ENCODE measurements at regions not wholly inside any gene's neighbourhood (a gene's known extent, or its start where the extent isn't known, plus 50 kb on each side); places are given as distances from the start of the nearest gene placed in this dataset.

DNA sequence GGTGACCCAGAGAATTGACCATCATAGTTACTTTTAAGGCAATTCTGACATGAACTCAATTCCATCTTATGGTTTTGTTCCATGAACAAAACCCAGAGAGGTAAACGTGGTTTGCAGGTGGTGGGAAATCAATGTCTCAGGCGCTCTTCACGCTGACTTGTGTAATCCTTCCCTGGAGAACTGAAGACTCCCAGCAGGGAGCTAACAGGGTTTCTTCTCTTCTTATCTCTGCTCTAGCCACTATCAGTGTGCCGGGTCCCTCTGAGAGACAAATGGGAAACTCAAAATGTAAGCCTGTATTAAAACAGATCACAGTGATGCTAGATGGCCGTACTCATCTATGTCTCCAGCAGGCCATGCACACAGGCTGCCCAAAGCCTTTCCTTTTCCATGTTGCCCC, 57.6 kb upstream of the ARGLU1 start:
- Histone ChIP-seq H3K27me3 (ENCODE audit: insufficient read depth, low read depth, low read length) (no peaks in the 10 kb centered on the region), H3K9me3 (ENCODE audit: low read length) (no peaks in the 10 kb centered on the region), H3K4me2 (ENCODE audit: low read length) (no peak overlapping the region), H3K27ac (ENCODE audit: low read length) (no peak overlapping the region), H3K9ac (ENCODE audit: low read length) (no peak overlapping the region), H3K4me3 (ENCODE audit: low read length) (no peak overlapping the region), H3K36me3 (ENCODE audit: insufficient read depth, low read length) (no peaks in the 10 kb centered on the region), H3K79me2 (replicated peaks; ENCODE audit: insufficient read depth, low read length) (no peaks in the 10 kb centered on the region), H2AFZ (ENCODE audit: low read depth, low read length) (no peak overlapping the region), H3K9me2 (ENCODE audit: insufficient read depth, low read length) (no peaks in the 10 kb centered on the region), H3F3A (ENCODE audit: insufficient read depth, low read length, poor library complexity, severe bottlenecking) (no peaks in the 10 kb centered on the region), H4K20me1 (ENCODE audit: insufficient read depth) (no peaks in the 10 kb centered on the region)
- TF ChIP-seq TAF1 (IDR thresholded peaks at IDR 0.05; ENCODE audit: low read depth) (no peak), SMC3 (conservative IDR thresholded peaks at IDR 0.05; ENCODE audit: poor library complexity) (no peak), EZH2 (IDR thresholded peaks at IDR 0.05; ENCODE audit: borderline replicate concordance, insufficient read depth, low read length, poor library complexity, severe bottlenecking) (no peak), POLR2AphosphoS5 (IDR thresholded peaks at IDR 0.05) (no peak), EP300 (conservative IDR thresholded peaks at IDR 0.05; ENCODE audit: poor library complexity, severe bottlenecking) (no peak), MXI1 (conservative IDR thresholded peaks at IDR 0.05; ENCODE audit: poor library complexity, severe bottlenecking) (no peak), RAD21 (conservative IDR thresholded peaks at IDR 0.05) (no peak)
- TF ChIP-seq, protein P1, sequence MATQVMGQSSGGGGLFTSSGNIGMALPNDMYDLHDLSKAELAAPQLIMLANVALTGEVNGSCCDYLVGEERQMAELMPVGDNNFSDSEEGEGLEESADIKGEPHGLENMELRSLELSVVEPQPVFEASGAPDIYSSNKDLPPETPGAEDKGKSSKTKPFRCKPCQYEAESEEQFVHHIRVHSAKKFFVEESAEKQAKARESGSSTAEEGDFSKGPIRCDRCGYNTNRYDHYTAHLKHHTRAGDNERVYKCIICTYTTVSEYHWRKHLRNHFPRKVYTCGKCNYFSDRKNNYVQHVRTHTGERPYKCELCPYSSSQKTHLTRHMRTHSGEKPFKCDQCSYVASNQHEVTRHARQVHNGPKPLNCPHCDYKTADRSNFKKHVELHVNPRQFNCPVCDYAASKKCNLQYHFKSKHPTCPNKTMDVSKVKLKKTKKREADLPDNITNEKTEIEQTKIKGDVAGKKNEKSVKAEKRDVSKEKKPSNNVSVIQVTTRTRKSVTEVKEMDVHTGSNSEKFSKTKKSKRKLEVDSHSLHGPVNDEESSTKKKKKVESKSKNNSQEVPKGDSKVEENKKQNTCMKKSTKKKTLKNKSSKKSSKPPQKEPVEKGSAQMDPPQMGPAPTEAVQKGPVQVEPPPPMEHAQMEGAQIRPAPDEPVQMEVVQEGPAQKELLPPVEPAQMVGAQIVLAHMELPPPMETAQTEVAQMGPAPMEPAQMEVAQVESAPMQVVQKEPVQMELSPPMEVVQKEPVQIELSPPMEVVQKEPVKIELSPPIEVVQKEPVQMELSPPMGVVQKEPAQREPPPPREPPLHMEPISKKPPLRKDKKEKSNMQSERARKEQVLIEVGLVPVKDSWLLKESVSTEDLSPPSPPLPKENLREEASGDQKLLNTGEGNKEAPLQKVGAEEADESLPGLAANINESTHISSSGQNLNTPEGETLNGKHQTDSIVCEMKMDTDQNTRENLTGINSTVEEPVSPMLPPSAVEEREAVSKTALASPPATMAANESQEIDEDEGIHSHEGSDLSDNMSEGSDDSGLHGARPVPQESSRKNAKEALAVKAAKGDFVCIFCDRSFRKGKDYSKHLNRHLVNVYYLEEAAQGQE (IDR thresholded peaks at IDR 0.05; ENCODE audit: borderline replicate concordance) = no peak
- TF ChIP-seq, protein P2, sequence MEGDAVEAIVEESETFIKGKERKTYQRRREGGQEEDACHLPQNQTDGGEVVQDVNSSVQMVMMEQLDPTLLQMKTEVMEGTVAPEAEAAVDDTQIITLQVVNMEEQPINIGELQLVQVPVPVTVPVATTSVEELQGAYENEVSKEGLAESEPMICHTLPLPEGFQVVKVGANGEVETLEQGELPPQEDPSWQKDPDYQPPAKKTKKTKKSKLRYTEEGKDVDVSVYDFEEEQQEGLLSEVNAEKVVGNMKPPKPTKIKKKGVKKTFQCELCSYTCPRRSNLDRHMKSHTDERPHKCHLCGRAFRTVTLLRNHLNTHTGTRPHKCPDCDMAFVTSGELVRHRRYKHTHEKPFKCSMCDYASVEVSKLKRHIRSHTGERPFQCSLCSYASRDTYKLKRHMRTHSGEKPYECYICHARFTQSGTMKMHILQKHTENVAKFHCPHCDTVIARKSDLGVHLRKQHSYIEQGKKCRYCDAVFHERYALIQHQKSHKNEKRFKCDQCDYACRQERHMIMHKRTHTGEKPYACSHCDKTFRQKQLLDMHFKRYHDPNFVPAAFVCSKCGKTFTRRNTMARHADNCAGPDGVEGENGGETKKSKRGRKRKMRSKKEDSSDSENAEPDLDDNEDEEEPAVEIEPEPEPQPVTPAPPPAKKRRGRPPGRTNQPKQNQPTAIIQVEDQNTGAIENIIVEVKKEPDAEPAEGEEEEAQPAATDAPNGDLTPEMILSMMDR (IDR thresholded peaks at IDR 0.05; ENCODE audit: poor library complexity, severe bottlenecking) = no peak

DNA sequence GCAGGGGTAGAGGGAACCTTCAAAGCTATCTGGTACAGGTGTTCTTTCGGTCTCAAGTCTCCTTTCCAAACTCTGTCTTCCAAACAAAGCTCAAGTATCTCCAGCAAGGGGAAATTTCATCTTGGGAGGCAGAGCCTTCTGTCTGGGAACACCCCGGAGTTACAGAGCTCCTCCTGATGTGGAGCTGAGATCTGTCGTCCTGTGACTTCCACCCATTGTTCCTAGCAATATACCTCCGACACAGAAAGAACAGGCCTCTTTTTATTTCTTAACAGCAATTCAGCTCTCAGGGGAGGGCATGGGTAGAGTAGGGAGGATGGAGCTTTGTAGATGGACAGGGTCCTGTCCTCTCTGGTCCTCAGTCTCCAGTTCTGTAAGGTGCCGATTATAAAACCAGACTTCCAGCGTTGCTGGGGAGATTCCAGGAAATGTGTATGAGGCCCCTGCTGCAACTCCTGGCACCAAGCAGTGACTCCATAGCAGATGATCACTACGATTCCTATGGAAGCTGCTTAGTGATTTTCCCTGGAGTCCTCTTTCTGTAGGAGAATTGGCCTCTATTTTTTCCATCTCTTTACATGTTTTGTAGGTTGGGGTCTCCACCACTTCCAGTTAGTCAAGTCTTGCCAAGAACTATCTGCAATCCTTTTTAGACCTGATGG, 56.0 kb upstream of the ARGLU1 start:
- no peak overlapping the region for H3K4me3 ChIP-seq (ENCODE audit: low read length)
- H3F3A ChIP-seq (ENCODE audit: insufficient read depth, low read length, poor library complexity, severe bottlenecking) = no peaks in the 10 kb centered on the region
- H3K4me2 ChIP-seq (ENCODE audit: low read length) = no peak overlapping the region
- no peaks in the 10 kb centered on the region for H3K9me2 ChIP-seq (ENCODE audit: insufficient read depth, low read length)
- H3K27me3 ChIP-seq (ENCODE audit: insufficient read depth, low read depth, low read length) = no peaks in the 10 kb centered on the region
- TF ChIP-seq EZH2 (IDR thresholded peaks at IDR 0.05; ENCODE audit: borderline replicate concordance, insufficient read depth, low read length, poor library complexity, severe bottlenecking) (no peak), SMC3 (conservative IDR thresholded peaks at IDR 0.05; ENCODE audit: poor library complexity) (no peak), RAD21 (conservative IDR thresholded peaks at IDR 0.05) (no peak), POLR2AphosphoS5 (IDR thresholded peaks at IDR 0.05) (no peak), MXI1 (conservative IDR thresholded peaks at IDR 0.05; ENCODE audit: poor library complexity, severe bottlenecking) (no peak), EP300 (conservative IDR thresholded peaks at IDR 0.05; ENCODE audit: poor library complexity, severe bottlenecking) (no peak), TAF1 (IDR thresholded peaks at IDR 0.05; ENCODE audit: low read depth) (no peak)
- TF ChIP-seq, protein P2 (IDR thresholded peaks at IDR 0.05; ENCODE audit: poor library complexity, severe bottlenecking) = no peak
- TF ChIP-seq, protein P1 (IDR thresholded peaks at IDR 0.05; ENCODE audit: borderline replicate concordance) = no peak
- no peaks in the 10 kb centered on the region for H3K9me3 ChIP-seq (ENCODE audit: low read length)
- H4K20me1 ChIP-seq (ENCODE audit: insufficient read depth) = no peaks in the 10 kb centered on the region
- no peaks in the 10 kb centered on the region for H3K36me3 ChIP-seq (ENCODE audit: insufficient read depth, low read length)
- H3K27ac ChIP-seq (ENCODE audit: low read length) = no peak overlapping the region
- no peak overlapping the region for H3K9ac ChIP-seq (ENCODE audit: low read length)
- H3K79me2 ChIP-seq (replicated peaks; ENCODE audit: insufficient read depth, low read length) = no peaks in the 10 kb centered on the region
- H2AFZ ChIP-seq (ENCODE audit: low read depth, low read length) = no peak overlapping the region

All from neural cell (in vitro differentiated cells).